ENCODE measurements at regions not wholly inside any gene's neighbourhood (a gene's known extent, or its start where the extent isn't known, plus 50 kb on each side); places are given as distances from the start of the nearest gene placed in this dataset.

GRCh38 chr13:104678161-104678560, 1611.9 kb upstream of the SLC10A2 start:
- no peak for TF ChIP-seq ZNF274 (IDR thresholded peaks at IDR 0.05; ENCODE audit: low read depth, low read length)
- no peak for TF ChIP-seq YY1 (IDR thresholded peaks at IDR 0.05; ENCODE audit: insufficient read depth, insufficient read length)
- TF ChIP-seq SUZ12 (IDR thresholded peaks at IDR 0.05; ENCODE audit: extremely low read depth, insufficient read depth, insufficient read length), result no peak
